GM23338 (cell line): ENCODE measurements at regions not wholly inside any gene's neighbourhood (a gene's known extent, or its start where the extent isn't known, plus 50 kb on each side); places are given as distances from the start of the nearest gene placed in this dataset.

ENCODE experiments used
- ATAC-seq: fragments of 200-7000 bp; cut with Tn5 transposase; 3 replicates; pipeline ENCODE4 v1.9.1; 2020
- DNase-seq: peaks from one replicate; pipeline ENCODE4 v3.0.0-alpha.2; 2015; ENCODE audit warnings: low spot score
- H2AFZ ChIP-seq: fragments of 200-600 bp; sonication (generic); 2 replicates; pipeline ENCODE4 v1.8.0; 2016; ENCODE audit warnings: antibody characterized with exemption, mild to moderate bottlenecking, moderate library complexity
- H3F3A ChIP-seq: fragments of 200-600 bp; sonication (generic); replicated peaks from 2 replicates; pipeline ENCODE4 v1.8.0; 2017; ENCODE audit warnings: antibody characterized with exemption, mixed run types, low read depth
- H3K27ac ChIP-seq: fragments of 200-600 bp; sonication (generic); 2 replicates; pipeline ENCODE4 v1.6.1; 2016; ENCODE audit warnings: low read depth
- H3K27me3 ChIP-seq: fragments of 200-600 bp; sonication (generic); 2 replicates; pipeline ENCODE4 v1.8.0; 2016; ENCODE audit warnings: mild to moderate bottlenecking, mixed run types, moderate library complexity; ENCODE audit not compliant: insufficient read depth
- H3K36me3 ChIP-seq: fragments of 200-600 bp; sonication (generic); 2 replicates; pipeline ENCODE4 v1.8.0; 2016; ENCODE audit warnings: mild to moderate bottlenecking; ENCODE audit not compliant: insufficient read depth
- H3K4me1 ChIP-seq: fragments of 200-600 bp; sonication (generic); 2 replicates; pipeline ENCODE4 v1.8.0; 2016; ENCODE audit warnings: mild to moderate bottlenecking, moderate library complexity; ENCODE audit not compliant: insufficient read depth
- H3K4me2 ChIP-seq: fragments of 200-600 bp; sonication (generic); 2 replicates; pipeline ENCODE4 v1.7.1; 2017; ENCODE audit warnings: mixed run types
- H3K4me3 ChIP-seq: fragments of 200-600 bp; sonication (generic); 2 replicates; pipeline ENCODE4 v1.6.1; 2016; ENCODE audit warnings: mixed run types
- H3K79me2 ChIP-seq: fragments of 200-600 bp; sonication (generic); replicated peaks from 2 replicates; pipeline ENCODE4 v1.8.0; 2017; ENCODE audit warnings: mild to moderate bottlenecking; ENCODE audit not compliant: insufficient read depth
- H3K9me2 ChIP-seq: fragments of 200-600 bp; sonication (generic); 2 replicates; pipeline ENCODE4 v1.8.0; 2017; ENCODE audit not compliant: insufficient read depth
- H4K20me1 ChIP-seq: fragments of 200-600 bp; sonication (generic); replicated peaks from 2 replicates; pipeline ENCODE4 v1.8.0; 2017; ENCODE audit warnings: mild to moderate bottlenecking; ENCODE audit not compliant: insufficient read depth
- H3K27ac Mint-ChIP-seq: 2 replicates; pipeline ENCODE4 v1.8.0; 2020; ENCODE audit warnings: inconsistent platforms, mild to moderate bottlenecking, moderate library complexity, mixed read lengths
- H3K27me3 Mint-ChIP-seq: 3 replicates; pipeline ENCODE4 v1.8.0; 2022; ENCODE audit warnings: low read depth, mild to moderate bottlenecking, moderate library complexity, mixed read lengths, inconsistent platforms; ENCODE audit not compliant: insufficient read depth, poor library complexity
- H3K36me3 Mint-ChIP-seq: 3 replicates; pipeline ENCODE4 v1.8.0; 2021; ENCODE audit warnings: low read depth, mild to moderate bottlenecking, inconsistent platforms, moderate library complexity, mixed read lengths
- H3K4me1 Mint-ChIP-seq: 3 replicates; pipeline ENCODE4 v1.8.0; 2020; ENCODE audit warnings: mild to moderate bottlenecking, inconsistent platforms, mixed read lengths
- H3K4me3 Mint-ChIP-seq: 3 replicates; pipeline ENCODE4 v1.8.0; 2021; ENCODE audit warnings: moderate library complexity, mild to moderate bottlenecking, inconsistent platforms, mixed read lengths
- H3K9me3 Mint-ChIP-seq: 3 replicates; pipeline ENCODE4 v1.8.0; 2020; ENCODE audit warnings: moderate library complexity, mild to moderate bottlenecking, inconsistent platforms, mixed read lengths
- CREB1 ChIP-seq: fragments of 250-450 bp; sonication (Bioruptor Pico); IDR thresholded peaks from 2 replicates; pipeline ENCODE4 v1.5.0; 2020; ENCODE audit warnings: low read depth, mild to moderate bottlenecking, moderate library complexity
- ETS1 ChIP-seq: IDR thresholded peaks from 2 replicates; pipeline ENCODE4 v1.6.1; 2016; ENCODE audit warnings: antibody characterized with exemption
- EZH2 ChIP-seq: fragments of 200-600 bp; sonication (generic); IDR thresholded peaks from one replicate; pipeline ENCODE4 v1.8.0; 2017; ENCODE audit warnings: antibody characterized with exemption, mild to moderate bottlenecking, low read depth; ENCODE audit not compliant: unreplicated experiment
- EZH2phosphoT487 ChIP-seq: fragments of 200-600 bp; sonication (generic); IDR thresholded peaks from one replicate; pipeline ENCODE4 v1.8.1; 2018; ENCODE audit warnings: antibody characterized with exemption; ENCODE audit not compliant: unreplicated experiment
- JUNB ChIP-seq: IDR thresholded peaks from one replicate; pipeline ENCODE4 v1.6.1; 2016; ENCODE audit warnings: antibody characterized with exemption; ENCODE audit not compliant: unreplicated experiment
- NANOG ChIP-seq: IDR thresholded peaks from 2 replicates; pipeline ENCODE4 v1.6.1; 2016; ENCODE audit warnings: antibody characterized with exemption, borderline replicate concordance
- POLR2AphosphoS5 ChIP-seq: IDR thresholded peaks from 2 replicates; pipeline ENCODE4 v1.6.1; 2016; ENCODE audit warnings: antibody characterized with exemption, low read depth
- STAT1 ChIP-seq: IDR thresholded peaks from one replicate; pipeline ENCODE4 v1.6.1; 2016; ENCODE audit warnings: antibody characterized with exemption; ENCODE audit not compliant: unreplicated experiment
- ZNF114 ChIP-seq: fragments of 250-450 bp; sonication (Bioruptor Pico); IDR thresholded peaks from 2 replicates; pipeline ENCODE4 v1.5.0; 2020; ENCODE audit warnings: mild to moderate bottlenecking, moderate library complexity
- ZNF331 ChIP-seq: fragments of 250-450 bp; sonication (Bioruptor Pico); IDR thresholded peaks from 2 replicates; pipeline ENCODE4 v1.5.0; 2020; ENCODE audit warnings: low read depth, mild to moderate bottlenecking, moderate library complexity
- TF ChIP-seq, protein P1 (sequence below): IDR thresholded peaks from one replicate; pipeline ENCODE4 v1.6.1; 2018; ENCODE audit warnings: antibody characterized with exemption; ENCODE audit not compliant: unreplicated experiment
- TF ChIP-seq, protein P2 (sequence below), 2 experiments: fragments of 200-600 bp in 1 of 2; sonication (generic) in 1 of 2; conservative IDR thresholded peaks; 2 replicates each; pipeline versions ENCODE4 v1.5.1 to v1.6.1; 2016 to 2017; ENCODE audit warnings: antibody characterized with exemption in 2 of 2, low read depth in 2 of 2, mild to moderate bottlenecking in 2 of 2, moderate library complexity in 1 of 2
- TF ChIP-seq, protein P3 (sequence below): fragments of 250-450 bp; sonication (Bioruptor Pico); IDR thresholded peaks from 2 replicates; pipeline ENCODE4 v1.5.0; 2020; ENCODE audit warnings: mild to moderate bottlenecking, moderate library complexity

DNA sequence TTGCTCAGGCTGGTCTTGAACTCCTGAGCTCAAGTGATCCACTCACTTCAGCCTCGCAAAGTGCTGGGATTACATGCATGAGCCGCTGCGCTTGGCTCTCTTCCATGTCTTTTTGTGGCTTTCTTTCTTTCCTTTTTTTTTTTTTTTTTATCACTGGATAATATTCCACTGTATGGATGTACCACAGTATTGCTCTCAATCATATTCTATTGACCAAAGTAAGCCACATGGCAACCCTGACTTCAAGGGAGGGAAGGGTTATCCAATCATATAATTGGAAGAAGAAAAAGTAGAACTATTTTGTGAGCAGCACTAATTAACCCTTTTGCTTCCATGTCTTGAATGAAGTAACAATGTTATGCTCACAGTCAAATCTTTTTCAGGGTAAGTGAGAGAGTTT lies 307.0 kb upstream of the RASGRP1 start:
- no peaks in the 10 kb centered on the region for H4K20me1 ChIP-seq
- Mint-ChIP-seq H3K4me1 (peaks cover 6% of the 10 kb centered on the region), H3K4me3 (no peak overlapping the region), H3K27me3 (no peaks in the 10 kb centered on the region), H3K27ac (no peak overlapping the region), H3K36me3 (peaks cover 6% of the 10 kb centered on the region; the same call in 1 of the 3 replicates), H3K9me3 (peaks cover 9% of the 10 kb centered on the region; the same call in 2 of the 3 replicates)
- no peaks in the 10 kb centered on the region for H3K79me2 ChIP-seq
- H2AFZ ChIP-seq: no peak overlapping the region
- H3K4me1 ChIP-seq: no peaks in the 10 kb centered on the region
- no peaks in the 10 kb centered on the region for H3F3A ChIP-seq
- H3K9me2 ChIP-seq: peaks cover 10% of the 10 kb centered on the region; the same call in 1 of the 2 replicates
- ATAC-seq: no peak
- H3K4me2 ChIP-seq: no peak overlapping the region
- DNase-seq: no peak
- no peak for TF ChIP-seq EZH2
- TF ChIP-seq ZNF114: no peak
- no peak for TF ChIP-seq POLR2AphosphoS5
- TF ChIP-seq STAT1: no peak
- TF ChIP-seq, protein P1, sequence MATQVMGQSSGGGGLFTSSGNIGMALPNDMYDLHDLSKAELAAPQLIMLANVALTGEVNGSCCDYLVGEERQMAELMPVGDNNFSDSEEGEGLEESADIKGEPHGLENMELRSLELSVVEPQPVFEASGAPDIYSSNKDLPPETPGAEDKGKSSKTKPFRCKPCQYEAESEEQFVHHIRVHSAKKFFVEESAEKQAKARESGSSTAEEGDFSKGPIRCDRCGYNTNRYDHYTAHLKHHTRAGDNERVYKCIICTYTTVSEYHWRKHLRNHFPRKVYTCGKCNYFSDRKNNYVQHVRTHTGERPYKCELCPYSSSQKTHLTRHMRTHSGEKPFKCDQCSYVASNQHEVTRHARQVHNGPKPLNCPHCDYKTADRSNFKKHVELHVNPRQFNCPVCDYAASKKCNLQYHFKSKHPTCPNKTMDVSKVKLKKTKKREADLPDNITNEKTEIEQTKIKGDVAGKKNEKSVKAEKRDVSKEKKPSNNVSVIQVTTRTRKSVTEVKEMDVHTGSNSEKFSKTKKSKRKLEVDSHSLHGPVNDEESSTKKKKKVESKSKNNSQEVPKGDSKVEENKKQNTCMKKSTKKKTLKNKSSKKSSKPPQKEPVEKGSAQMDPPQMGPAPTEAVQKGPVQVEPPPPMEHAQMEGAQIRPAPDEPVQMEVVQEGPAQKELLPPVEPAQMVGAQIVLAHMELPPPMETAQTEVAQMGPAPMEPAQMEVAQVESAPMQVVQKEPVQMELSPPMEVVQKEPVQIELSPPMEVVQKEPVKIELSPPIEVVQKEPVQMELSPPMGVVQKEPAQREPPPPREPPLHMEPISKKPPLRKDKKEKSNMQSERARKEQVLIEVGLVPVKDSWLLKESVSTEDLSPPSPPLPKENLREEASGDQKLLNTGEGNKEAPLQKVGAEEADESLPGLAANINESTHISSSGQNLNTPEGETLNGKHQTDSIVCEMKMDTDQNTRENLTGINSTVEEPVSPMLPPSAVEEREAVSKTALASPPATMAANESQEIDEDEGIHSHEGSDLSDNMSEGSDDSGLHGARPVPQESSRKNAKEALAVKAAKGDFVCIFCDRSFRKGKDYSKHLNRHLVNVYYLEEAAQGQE: no peak
- no peak for TF ChIP-seq JUNB
- TF ChIP-seq, protein P2, sequence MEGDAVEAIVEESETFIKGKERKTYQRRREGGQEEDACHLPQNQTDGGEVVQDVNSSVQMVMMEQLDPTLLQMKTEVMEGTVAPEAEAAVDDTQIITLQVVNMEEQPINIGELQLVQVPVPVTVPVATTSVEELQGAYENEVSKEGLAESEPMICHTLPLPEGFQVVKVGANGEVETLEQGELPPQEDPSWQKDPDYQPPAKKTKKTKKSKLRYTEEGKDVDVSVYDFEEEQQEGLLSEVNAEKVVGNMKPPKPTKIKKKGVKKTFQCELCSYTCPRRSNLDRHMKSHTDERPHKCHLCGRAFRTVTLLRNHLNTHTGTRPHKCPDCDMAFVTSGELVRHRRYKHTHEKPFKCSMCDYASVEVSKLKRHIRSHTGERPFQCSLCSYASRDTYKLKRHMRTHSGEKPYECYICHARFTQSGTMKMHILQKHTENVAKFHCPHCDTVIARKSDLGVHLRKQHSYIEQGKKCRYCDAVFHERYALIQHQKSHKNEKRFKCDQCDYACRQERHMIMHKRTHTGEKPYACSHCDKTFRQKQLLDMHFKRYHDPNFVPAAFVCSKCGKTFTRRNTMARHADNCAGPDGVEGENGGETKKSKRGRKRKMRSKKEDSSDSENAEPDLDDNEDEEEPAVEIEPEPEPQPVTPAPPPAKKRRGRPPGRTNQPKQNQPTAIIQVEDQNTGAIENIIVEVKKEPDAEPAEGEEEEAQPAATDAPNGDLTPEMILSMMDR (conservative IDR thresholded peaks at IDR 0.05; ENCODE audit: low read depth in 2 of 2): no peak
- no peak for TF ChIP-seq EZH2phosphoT487
- no peak for TF ChIP-seq ETS1
- TF ChIP-seq NANOG: no peak
- TF ChIP-seq, protein P3, sequence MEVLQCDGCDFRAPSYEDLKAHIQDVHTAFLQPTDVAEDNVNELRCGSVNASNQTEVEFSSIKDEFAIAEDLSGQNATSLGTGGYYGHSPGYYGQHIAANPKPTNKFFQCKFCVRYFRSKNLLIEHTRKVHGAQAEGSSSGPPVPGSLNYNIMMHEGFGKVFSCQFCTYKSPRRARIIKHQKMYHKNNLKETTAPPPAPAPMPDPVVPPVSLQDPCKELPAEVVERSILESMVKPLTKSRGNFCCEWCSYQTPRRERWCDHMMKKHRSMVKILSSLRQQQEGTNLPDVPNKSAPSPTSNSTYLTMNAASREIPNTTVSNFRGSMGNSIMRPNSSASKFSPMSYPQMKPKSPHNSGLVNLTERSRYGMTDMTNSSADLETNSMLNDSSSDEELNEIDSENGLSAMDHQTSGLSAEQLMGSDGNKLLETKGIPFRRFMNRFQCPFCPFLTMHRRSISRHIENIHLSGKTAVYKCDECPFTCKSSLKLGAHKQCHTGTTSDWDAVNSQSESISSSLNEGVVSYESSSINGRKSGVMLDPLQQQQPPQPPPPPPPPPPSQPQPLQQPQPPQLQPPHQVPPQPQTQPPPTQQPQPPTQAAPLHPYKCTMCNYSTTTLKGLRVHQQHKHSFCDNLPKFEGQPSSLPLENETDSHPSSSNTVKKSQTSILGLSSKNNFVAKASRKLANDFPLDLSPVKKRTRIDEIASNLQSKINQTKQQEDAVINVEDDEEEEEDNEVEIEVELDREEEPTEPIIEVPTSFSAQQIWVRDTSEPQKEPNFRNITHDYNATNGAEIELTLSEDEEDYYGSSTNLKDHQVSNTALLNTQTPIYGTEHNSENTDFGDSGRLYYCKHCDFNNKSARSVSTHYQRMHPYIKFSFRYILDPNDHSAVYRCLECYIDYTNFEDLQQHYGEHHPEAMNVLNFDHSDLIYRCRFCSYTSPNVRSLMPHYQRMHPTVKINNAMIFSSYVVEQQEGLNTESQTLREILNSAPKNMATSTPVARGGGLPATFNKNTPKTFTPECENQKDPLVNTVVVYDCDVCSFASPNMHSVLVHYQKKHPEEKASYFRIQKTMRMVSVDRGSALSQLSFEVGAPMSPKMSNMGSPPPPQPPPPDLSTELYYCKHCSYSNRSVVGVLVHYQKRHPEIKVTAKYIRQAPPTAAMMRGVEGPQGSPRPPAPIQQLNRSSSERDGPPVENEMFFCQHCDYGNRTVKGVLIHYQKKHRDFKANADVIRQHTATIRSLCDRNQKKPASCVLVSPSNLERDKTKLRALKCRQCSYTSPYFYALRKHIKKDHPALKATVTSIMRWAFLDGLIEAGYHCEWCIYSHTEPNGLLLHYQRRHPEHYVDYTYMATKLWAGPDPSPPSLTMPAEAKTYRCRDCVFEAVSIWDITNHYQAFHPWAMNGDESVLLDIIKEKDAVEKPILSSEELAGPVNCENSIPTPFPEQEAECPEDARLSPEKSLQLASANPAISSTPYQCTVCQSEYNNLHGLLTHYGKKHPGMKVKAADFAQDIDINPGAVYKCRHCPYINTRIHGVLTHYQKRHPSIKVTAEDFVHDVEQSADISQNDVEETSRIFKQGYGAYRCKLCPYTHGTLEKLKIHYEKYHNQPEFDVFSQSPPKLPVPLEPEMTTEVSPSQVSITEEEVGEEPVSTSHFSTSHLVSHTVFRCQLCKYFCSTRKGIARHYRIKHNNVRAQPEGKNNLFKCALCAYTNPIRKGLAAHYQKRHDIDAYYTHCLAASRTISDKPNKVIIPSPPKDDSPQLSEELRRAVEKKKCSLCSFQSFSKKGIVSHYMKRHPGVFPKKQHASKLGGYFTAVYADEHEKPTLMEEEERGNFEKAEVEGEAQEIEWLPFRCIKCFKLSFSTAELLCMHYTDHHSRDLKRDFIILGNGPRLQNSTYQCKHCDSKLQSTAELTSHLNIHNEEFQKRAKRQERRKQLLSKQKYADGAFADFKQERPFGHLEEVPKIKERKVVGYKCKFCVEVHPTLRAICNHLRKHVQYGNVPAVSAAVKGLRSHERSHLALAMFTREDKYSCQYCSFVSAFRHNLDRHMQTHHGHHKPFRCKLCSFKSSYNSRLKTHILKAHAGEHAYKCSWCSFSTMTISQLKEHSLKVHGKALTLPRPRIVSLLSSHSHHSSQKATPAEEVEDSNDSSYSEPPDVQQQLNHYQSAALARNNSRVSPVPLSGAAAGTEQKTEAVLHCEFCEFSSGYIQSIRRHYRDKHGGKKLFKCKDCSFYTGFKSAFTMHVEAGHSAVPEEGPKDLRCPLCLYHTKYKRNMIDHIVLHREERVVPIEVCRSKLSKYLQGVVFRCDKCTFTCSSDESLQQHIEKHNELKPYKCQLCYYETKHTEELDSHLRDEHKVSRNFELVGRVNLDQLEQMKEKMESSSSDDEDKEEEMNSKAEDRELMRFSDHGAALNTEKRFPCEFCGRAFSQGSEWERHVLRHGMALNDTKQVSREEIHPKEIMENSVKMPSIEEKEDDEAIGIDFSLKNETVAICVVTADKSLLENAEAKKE (CRISPR knock-in tag): no peak
- TF ChIP-seq CREB1 (CRISPR knock-in tag): no peak
- no peak for TF ChIP-seq ZNF331 (CRISPR knock-in tag)
- H3K4me3 ChIP-seq: no peak overlapping the region
- no peaks in the 10 kb centered on the region for H3K36me3 ChIP-seq
- no peaks in the 10 kb centered on the region for H3K27me3 ChIP-seq
- no peak overlapping the region for H3K27ac ChIP-seq
